A204.1 (cell line): ENCODE measurements at regions not wholly inside any gene's neighbourhood (a gene's known extent, or its start where the extent isn't known, plus 50 kb on each side); places are given as distances from the start of the nearest gene placed in this dataset.

Source experiments
- FAIRE-seq: peaks from 2 replicates; lab custom pipeline; 2012; peaks lifted over from hg19 to GRCh38; lab: Jason Lieb, UNC

DNA sequence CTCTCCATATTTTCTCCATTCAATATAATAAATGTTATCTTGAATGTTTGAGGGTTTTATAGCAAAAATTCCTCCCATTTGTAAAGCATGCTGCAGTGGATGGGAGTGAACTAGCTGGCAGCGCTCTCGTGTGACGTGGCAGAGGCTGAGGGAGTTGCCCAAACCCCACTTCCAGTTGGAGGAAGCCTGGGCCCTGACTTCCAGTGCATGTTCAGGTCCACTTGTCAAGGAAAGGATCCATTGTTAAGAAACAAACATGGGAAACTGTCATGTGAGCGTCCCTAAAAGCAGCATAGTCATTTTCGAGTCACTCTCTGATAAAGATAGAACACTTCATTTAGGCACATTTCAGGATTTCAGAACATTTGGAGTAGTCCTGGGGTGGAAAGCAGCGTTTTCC, 116.6 kb downstream of the SLC25A47 start:
- FAIRE-seq = no peak

DNA sequence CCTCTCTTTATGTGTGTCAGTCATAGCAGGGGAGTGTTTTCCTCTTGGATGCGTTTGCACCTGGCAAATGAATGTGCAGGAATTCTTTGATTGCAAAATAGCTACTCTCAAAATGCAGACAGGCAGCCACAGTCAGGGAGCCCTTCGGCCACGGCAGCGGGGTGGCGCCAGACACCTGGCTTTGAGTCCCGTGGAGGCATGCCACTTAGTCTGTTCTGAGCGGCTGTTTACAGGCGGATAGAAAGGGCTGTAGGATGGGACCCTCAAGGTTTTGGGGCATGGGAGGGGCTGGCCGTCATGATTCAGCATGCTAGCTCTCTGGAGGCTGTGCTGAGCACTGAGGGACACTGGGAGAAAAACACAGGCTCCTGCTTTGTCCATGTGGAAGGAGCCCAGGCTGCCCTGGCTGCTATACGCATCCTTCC, 117.1 kb downstream of the SLC25A47 start:
- FAIRE-seq = no peak

DNA sequence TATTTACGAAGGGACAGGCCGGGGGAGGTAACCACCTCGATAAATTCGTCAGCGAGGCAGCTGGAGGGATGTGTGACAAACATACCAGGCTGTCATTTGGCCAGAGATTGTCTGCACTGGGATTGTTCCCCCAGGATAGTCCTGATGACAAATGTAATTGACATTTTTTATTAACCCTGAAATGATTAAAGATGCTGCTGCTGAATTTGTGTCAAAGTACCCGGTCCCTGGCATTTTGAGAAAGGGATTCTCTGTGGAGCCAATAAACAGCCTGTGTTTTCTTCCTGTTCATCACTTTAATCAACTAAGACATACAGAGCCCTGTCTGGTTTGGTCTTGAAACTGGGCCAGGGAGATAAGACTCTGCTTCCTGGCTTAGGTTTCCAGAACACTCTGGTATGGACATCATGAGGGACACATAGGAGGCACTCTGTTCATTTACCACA, 117.6 kb downstream of the SLC25A47 start:
- no peak for FAIRE-seq

DNA sequence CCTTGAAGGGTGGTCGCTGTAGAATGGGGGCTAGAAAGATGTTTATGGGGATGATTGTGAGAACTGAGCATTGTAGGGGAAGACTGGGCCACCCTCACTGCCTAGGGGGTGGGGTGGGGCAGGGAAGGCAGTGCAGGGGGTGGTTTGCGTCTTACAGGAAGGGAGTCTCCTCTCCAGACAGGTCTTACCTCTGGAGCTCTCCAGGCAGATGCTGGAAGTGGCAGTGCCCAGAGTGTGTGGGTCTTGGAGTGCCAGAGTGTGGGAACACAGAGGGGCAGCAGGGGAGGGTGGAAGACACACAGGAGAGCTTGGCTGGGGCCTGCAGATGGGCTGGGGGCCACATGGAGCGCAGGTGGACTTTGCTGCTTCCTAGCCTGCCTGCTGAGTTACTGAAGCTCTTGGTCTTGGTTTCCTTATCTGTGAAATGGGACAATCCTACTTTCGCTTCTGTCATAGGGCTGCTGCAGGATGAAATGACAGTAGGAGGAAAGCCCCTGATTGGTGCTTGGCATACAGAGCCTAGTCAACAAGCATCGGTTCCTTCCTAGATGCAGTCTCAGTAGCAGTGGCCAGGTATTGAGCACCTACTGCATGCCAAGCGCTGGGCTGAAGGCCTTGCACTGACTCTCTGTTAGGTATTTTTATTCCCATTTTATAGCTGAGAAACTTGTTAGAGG, 118.3 kb downstream of the SLC25A47 start:
- no peak for FAIRE-seq

DNA sequence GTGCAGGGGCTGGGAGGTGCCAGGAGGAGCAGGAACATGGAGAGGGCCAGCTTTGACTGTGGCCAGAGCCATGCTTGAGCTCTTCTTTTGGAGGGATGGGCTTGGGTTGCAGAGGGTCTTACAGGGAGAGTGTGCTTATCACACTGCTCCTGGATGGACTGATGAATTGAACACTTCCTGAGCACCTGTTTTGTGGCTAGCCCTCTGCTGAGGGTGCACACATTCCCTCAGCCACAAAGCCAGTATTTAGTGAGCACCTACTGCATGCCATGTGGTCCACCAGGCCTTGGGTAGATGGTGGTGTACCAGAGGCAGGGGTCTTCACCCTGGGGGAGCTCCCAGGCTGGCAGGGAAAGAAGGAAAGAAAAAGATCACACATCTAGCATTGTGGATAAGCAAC, 118.9 kb downstream of the SLC25A47 start:
- no peak for FAIRE-seq

DNA sequence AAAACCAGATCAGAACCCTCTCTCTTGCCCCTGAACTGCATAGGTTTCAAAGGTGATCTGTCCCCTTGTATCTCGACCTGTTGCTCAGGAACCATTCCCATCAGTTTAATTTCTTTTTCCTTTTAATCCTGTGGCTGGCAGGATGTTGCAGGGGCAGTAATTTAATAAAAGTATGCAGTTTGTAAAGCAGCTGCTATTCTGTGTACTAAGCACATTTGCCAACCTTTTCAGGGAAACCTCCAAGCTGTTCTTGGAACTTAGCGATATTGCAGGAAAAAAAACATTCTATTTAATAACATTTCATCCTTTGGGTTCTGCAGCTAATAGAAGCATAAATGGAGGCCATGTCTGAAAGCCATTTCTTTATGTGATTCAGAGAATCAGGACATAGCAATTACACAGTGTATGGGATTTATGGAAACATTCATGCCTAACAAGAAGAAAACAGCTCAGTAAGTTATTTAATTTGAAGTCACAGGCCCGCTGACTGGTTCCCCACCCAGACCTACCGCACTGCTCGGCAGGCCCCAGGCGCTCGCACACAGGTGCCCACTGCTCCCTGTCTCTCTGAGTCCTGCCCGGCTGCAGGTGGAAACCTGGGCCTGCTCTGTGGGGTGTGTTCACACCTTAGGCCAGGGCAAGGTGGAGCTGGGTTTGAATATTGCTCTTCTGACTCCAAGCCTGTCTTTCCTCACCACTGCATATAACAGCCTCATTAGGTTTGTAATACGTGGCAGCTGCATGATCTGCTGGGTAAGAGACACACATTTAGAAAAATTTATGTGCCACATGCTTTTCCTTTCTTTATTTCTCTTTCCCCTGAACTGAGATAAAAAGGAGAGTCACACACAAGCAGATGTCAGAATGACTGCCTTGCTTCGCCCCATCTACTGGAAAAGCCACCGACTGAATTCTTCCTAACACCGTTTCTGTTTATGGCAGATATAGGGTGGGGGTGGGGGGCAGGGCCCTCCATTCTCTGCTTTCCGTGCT, 119.7 kb downstream of the SLC25A47 start:
- FAIRE-seq = no peak

DNA sequence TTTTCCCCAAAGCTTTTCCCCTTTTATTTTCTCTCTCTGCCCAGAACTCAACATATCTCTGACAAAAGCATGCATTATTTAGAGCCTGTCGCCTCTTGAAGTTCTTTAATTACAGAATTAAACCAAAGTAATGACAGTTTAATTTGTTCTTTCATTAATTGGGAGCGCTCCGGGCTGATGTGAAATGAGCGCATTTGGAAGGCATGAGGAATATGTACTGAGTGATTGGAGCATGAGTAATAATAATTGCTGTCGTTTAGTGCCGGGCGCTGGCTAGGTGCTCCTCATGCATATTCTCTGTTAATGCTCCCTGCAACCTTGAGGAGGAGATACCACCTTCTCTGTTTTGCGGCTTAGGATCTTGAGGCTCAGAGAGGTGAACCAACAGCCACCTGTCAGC, 120.5 kb downstream of the SLC25A47 start:
- FAIRE-seq = no peak

DNA sequence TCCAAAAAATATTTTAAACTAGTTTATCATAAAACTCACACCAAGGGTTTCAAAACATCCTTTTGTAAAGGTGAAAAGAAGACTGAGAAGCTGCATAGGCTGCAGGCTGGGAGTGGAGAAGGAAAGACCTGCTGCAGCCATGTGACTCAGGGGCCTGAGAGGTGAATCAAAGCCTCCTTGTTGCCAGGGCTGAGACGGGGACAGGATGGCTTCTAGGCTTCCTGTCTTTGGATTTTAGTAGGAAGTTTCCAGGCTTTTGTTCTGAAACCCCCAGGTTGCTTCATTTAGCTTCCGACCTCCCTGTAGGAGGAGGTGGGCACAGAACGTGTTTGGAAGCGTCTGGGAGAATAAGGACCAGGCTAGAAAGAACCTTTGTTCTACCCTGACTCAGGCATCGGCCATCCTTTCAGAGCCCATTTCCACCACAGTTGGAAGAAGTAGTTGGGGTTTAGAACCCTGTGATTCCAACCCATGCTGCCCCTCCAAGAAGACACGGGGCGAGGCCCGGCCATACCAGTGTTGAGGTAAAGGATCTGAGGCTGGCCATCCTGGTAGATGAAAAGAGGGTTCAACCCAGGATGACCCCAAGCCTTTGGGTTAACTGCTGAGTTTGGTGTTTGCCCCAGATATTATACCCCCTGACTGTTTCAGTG, 122.4 kb downstream of the SLC25A47 start:
- FAIRE-seq = no peak

DNA sequence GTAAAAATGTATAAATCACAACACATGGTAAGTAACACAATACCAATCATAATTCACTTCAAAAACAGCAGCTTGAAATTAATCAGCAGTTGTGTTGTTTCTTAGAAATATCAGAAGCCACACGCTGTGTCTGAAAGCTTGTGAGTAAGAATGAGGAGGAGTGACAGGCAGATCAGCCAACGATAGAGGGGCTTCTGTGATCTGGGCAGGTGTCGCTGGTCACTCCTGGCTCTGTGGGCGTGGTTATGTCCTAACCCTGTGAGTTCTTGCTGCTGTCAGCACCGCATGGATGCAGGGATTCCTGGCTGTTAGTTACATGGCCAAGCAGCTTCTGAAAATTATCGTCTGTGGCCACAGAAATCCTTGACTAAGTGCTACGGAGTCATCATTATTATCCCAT, 123.4 kb downstream of the SLC25A47 start:
- FAIRE-seq = no peak

DNA sequence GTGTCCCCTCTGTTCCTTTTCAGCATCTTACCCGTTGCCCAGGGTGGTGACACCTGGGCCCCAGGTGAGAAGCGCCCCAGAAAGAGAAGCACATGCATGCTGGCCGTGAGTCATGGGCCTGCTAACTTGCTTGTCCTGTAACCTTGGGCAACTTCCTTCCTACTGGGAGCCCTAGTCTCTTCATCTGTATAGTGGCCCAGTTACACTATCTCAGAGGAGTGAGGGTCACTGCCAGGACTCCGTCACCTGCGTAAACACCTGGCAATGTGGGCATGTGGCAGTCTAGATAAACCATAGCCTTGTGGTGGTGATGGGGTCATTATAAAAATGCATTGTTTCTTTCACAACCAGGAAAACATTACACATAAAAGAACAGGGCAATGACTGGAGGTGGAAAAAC, 125.2 kb downstream of the SLC25A47 start:
- FAIRE-seq = no peak

DNA sequence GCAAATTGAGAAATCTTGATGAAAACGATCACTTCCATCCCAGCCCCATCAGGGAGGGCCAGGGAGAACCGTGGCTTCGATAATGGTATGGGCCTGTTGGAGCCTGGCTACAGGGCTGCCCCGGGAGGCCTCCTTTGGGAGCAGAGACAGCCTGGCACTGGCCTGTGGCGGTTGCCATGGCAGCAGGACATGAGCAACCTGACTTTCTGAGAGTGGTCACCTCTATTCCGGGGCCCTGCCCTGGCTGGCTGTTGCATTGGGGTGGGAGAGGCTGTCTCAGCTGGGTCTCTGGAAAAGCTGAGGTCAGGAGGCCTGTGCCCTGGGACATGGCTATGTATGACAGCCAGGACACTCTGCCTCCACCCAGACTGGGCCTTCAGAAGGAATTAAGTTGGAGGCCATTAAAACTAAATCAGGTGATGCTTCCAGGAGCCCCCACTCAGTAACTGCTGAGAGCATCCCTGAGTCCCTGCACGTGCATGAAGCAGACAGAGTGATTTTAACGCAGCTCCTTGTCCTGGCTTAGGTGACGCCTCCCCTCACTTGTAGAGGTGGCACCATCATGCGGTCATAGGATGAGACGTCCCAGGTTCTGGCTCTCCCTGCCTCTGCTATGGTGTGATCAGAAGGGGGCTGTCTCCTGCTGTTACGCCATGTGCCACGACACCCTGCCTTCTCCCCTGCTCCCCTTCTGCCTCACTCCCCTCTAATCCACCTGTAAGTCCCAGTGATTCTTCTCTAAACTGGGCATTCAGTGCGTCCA, 126.3 kb downstream of the SLC25A47 start:
- FAIRE-seq = no peak

DNA sequence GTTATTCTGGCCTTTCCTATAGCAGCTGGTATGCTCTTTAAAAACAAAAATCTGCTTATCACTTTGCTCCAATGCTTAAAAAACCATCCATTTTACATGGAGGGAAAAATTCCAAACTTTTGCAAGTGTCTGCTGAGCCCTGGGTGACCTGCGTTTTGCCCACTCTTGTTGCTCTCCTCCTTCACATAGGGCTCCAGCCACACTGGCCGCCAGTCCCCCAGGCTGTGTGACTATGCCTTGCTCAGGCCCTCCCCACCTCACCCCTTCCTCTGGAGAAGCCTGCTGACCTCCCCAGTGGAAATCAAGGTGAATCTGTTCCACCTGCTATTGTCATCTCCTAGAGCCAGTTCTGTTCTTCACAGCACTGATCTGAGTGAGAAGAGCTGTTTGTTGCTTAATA, 126.9 kb downstream of the SLC25A47 start:
- FAIRE-seq = no peak

DNA sequence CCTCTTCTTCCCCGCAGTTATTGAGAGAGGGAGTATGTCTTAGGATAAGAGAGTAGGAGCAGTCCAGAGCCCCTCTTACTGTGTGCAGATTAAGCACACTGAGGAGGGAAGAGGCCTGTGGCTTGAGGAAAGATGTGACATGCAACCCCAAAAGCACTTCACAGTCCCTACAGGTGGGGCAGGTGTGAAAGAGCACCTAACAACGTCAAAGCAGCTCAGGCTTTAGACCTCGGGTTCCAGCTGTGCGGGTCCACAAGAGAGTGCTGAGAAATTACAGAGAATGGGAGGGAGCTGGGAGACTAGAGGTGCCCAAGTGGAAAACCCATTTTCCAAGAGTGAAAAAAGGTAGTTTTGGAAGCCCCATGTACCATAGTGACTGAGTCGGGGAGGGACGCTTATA, 127.6 kb downstream of the SLC25A47 start:
- FAIRE-seq = no peak

DNA sequence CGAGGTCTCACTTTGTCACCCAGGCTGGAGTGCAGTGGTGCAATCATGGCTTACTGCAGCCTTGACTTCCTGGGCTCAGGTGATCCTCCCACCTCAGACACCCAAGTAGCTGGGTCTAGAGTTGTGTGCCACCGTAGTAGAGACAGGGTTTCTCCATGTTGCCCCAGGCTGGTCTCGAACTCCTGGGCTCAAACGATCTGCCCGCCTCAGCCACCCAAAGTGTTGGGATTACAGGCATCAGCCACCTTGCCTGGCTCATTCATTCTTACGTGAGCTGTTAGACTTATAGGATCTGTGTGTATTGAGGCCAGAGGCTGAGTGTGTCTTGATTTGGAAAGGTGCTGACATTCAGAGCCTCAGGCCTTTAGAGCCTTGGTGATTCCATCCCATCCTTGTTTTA, 128.1 kb downstream of the SLC25A47 start:
- FAIRE-seq = no peak

DNA sequence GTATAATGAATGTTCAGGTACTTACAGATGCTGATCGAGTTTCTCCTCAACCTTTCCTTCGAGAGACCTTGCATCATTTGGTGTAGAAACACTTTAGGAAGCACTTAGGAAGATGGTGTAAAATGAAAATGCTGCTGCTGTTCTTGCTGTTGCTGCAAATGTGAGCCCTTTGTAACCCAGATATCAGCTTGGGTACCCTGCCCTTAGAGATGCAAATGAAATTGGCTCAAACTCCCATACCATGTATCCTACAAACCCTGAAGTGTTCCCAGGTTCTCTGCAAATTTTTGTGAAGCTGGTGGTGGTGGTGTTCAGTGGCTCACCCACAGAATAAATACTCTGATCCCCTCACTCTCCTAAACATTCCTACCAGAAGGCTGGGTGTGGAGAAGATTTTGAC, 130.8 kb downstream of the SLC25A47 start:
- no peak for FAIRE-seq

DNA sequence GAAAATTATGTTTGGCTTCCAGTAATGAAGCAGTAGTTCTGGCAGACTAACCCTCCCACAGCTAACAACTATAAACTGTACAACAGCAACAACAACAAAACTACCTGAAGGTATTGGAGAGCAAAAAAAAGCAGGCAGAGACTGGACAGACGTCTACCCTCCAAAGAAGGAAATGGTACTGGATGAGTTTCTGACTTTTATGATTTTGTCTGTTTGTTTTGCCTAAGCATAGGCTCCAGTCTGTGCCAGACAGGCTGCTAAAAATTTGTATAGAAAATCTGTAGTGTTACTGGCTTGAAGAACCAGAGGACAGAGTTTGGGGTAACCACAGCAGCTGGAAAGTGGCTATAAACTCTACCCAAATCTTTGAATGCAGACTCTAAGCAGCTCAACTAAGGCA, 131.3 kb downstream of the SLC25A47 start:
- no peak for FAIRE-seq

DNA sequence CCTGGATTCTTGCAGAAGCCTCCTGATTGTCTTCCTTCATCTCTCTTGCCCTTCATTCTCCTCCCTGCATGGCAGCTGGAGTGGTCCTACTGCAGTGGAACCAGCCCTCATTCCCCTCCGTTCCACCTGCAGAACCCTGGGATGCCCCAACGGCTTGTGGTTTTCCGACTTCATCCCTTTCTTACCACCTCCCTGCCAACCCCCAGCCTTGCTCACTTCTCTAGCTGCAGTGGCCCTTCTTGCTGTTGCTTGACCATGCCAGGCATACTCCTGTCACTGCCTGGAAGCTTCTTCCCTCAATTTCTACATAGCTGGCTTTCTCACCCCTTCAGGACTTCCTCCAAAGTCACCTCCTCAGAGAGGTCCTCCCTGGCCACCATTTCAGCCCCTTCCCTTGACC, 123.3 kb downstream of the BEGAIN start:
- FAIRE-seq = no peak

DNA sequence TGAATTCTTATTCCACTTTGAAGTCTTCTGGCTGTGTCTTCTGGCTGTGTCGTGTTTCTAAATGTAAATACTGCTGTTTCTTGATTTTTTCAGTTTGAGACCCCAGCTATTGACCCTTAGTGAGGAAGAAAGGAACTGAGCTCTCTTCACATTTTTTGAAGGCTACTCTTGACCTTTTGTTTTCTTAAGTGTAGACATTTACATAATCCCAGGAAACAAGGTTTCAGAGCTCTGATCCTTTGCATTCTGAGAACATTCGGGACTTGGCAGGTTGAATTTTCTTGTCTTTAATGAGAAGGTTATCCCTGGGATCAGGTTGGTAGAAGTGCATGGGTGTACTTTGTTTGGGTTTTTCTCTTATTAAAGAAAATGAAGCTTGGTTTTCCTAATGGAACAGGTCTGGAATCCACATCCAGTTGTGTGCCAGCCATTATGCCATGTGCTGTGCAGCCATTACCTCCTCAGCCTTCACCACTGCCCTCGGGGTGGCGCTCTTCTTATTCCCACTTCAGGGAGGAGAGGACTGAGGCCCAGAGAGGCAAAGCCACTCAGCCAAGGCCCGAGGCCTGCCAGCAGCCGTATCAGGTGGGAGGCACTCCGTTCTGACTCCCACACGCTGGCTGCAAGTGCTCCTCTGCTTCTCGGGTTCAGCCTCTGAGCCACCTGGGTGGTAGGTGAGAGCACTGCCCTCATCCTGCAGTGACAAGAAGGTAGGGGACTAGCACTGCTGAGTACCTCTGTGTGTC, 120.9 kb downstream of the BEGAIN start:
- FAIRE-seq = no peak

DNA sequence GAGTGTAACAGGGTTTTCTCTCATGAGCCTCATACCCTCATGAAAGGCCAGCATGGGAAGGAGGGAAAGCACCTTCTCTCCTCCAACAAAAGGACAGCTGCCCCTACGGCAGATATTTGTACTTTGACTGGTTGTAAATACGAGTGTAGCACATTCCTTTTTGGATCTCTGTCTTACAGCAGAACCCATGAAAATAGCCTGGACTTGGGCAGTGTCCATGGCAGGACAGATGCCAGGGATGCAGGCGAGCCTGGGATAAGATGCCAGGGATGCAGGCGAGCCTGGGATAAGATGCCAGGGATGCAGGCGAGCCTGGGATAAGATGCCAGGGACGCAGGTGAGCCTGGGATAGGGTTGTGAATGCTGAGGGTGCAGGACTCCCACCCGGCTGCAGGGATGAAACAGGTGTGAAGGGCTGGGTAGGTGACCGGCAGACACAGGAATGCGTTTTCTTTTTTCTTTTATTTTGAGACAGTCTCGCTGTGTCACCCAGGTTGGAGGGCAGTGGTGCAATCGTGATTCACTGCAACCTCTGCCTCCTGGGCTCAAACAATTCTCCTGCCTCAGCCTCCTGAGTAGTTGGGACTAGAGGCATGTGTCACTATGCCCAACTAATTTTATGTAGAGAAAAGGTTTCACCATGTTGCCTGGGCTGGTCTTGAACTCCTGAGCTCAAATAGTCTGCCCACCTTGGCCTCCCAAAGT, 120.0 kb downstream of the BEGAIN start:
- FAIRE-seq = no peak

DNA sequence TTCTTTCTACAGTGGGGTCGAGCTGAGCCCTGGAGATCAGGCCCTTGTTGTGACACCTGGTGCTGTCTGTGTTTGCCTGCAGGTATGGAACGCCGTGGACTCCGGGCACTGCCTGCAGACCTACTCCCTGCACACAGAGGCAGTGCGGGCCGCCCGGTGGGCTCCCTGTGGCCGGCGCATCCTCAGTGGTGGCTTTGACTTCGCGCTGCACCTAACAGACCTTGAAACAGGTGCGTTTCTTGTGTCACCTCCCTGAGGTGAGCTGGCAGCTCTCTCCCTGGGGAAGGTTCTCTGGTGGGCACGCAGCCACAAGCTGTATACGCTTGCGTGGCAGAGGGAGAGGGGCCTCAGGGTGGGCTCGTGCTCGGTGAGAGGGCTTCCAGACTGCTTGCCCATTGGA, 119.3 kb downstream of the BEGAIN start:
- no peak for FAIRE-seq

DNA sequence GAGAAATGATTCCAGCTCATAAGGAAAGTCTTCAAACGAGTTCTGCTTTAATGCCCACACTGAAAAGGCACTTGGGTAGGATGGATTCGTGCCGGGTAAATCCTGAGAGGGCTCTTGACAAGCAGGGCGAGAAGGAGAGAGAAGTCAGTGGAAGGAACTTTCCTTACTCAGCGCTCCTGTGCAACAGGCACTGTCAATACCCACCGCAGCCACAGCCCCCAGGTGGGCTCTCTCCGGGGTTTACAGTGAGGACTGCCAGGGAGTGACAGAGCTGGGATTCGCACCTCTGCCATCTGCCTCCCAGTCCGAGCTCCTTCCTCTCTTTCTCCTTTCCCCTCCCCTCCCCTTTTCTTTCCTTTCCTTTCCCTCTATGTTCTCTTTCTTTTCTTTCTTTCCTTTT, 118.7 kb downstream of the BEGAIN start:
- no peak for FAIRE-seq
